PC-9 (cell line): ENCODE measurements at regions not wholly inside any gene's neighbourhood (a gene's known extent, or its start where the extent isn't known, plus 50 kb on each side); places are given as distances from the start of the nearest gene placed in this dataset.

Source experiments
- CTCF ChIP-seq: fragments of 200-600 bp; sonication (generic); conservative IDR thresholded peaks from 2 replicates; pipeline ENCODE4 v1.6.1; 2017; ENCODE audit warnings: mixed run types, antibody characterized with exemption, mild to moderate bottlenecking, moderate library complexity
- EZH2 ChIP-seq: fragments of 200-600 bp; sonication (generic); IDR thresholded peaks from 2 replicates; pipeline ENCODE4 v1.8.0; 2017; ENCODE audit warnings: antibody characterized with exemption, low read depth

DNA sequence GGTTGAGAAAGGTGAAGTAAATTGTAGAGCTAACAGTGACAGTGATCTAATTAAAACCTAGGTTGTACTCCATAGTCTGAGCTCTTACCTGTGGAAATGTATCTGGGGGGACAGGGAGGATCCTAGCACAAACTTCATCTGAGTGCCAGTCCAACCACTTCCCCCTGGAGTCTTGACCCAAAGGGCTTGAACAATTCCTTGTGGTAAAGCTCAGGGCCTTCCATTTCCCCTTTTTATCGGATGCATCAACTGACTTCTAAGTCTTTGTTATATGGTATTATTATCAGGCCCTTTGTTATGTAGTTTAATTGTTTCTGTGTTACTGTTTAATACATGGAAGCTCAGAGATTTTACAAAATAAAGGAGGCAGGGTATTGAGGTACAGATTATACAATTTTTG, 140.2 kb upstream of the SESN3 start:
- TF ChIP-seq CTCF = no peak
- no peak for TF ChIP-seq EZH2
